IMR-90 (cell line): ENCODE measurements at regions not wholly inside any gene's neighbourhood (a gene's known extent, or its start where the extent isn't known, plus 50 kb on each side); places are given as distances from the start of the nearest gene placed in this dataset.

Experiments used
- ATAC-seq: fragments of 200-7000 bp; cut with Tn5 transposase; 2 replicates; pipeline ENCODE4 v1.9.1; 2020; ENCODE audit warnings: low read depth, mild to moderate bottlenecking, moderate library complexity
- BruUV-seq: library from RNA; stranded (reverse); fragments of 400-500 nt; replicated peaks from 2 replicates; lab custom pipeline; 2021; lab: Mats Ljungman, UMichigan
- CTCF ChIA-PET: fragments of 300-600 bp; formaldehyde crosslinking; extraction: SDS; loops from one replicate; lab custom pipeline; 2021; ENCODE audit warnings: antibody characterized with exemption; lab: Yijun Ruan, JAX
- POLR2A ChIA-PET: fragments of 300-600 bp; sonication (Branson Sonifier 250); formaldehyde crosslinking; loops from one replicate; lab custom pipeline; 2022; ENCODE audit warnings: antibody characterized with exemption; ENCODE audit not compliant: unreplicated experiment; lab: Charles Lee
- DNase-seq: peaks from one replicate; pipeline ENCODE4 v3.0.0; 2013
- H2AFZ ChIP-seq: replicated peaks from 2 replicates; pipeline ENCODE3; 2013; ENCODE audit warnings: low read length, mild to moderate bottlenecking; ENCODE audit not compliant: poor library complexity
- H2AK5ac ChIP-seq: 2 replicates; pipeline ENCODE4 v1.6.1; 2013; ENCODE audit warnings: low read depth, low read length, inconsistent platforms
- H2AK9ac ChIP-seq: replicated peaks from 2 replicates; pipeline ENCODE3; 2013; ENCODE audit warnings: mild to moderate bottlenecking, low read depth, low read length, moderate library complexity; ENCODE audit not compliant: poor library complexity
- H2BK120ac ChIP-seq: 2 replicates; pipeline ENCODE4 v1.6.1; 2013; ENCODE audit warnings: low read depth, low read length, inconsistent platforms
- H2BK15ac ChIP-seq: 3 replicates; pipeline ENCODE4 v1.6.1; 2013; ENCODE audit warnings: low read depth, low read length, inconsistent platforms
- H2BK20ac ChIP-seq: 2 replicates; pipeline ENCODE4 v1.6.1; 2013; ENCODE audit warnings: low read depth, mild to moderate bottlenecking, inconsistent platforms, low read length, moderate library complexity
- H2BK5ac ChIP-seq: 2 replicates; pipeline ENCODE4 v1.6.1; 2013; ENCODE audit warnings: mild to moderate bottlenecking, low read depth, low read length, inconsistent platforms; ENCODE audit not compliant: poor library complexity, severe bottlenecking
- H3K14ac ChIP-seq: replicated peaks from 2 replicates; pipeline ENCODE4 v1.6.1; 2013; ENCODE audit warnings: low read depth, low read length, inconsistent platforms
- H3K18ac ChIP-seq: 2 replicates; pipeline ENCODE4 v1.6.1; 2013; ENCODE audit warnings: low read depth, low read length, control low read depth
- H3K23ac ChIP-seq: 2 replicates; pipeline ENCODE4 v1.6.1; 2013; ENCODE audit warnings: low read depth, low read length, inconsistent platforms
- H3K27ac ChIP-seq: 2 replicates; pipeline ENCODE4 v1.5.1; 2013; ENCODE audit warnings: mild to moderate bottlenecking, control low read depth, low read length; ENCODE audit not compliant: insufficient read depth
- H3K27me3 ChIP-seq: 2 replicates; pipeline ENCODE4 v1.6.1; 2013; ENCODE audit warnings: low read length; ENCODE audit not compliant: control insufficient read depth, insufficient read depth
- H3K36me3 ChIP-seq: 2 replicates; pipeline ENCODE4 v1.6.1; 2013; ENCODE audit warnings: low read length, mixed read lengths; ENCODE audit not compliant: control insufficient read depth, insufficient read depth
- H3K4ac ChIP-seq: 2 replicates; pipeline ENCODE4 v1.6.1; 2013; ENCODE audit warnings: low read depth, low read length, inconsistent platforms
- H3K4me1 ChIP-seq: 2 replicates; pipeline ENCODE4 v1.6.1; 2013; ENCODE audit warnings: low read length, mixed read lengths; ENCODE audit not compliant: control insufficient read depth, insufficient read depth
- H3K4me2 ChIP-seq: 2 replicates; pipeline ENCODE4 v1.6.1; 2013; ENCODE audit warnings: low read depth, mild to moderate bottlenecking, control low read depth, low read length, moderate library complexity
- H3K4me3 ChIP-seq: 2 replicates; pipeline ENCODE4 v1.5.1; 2013; ENCODE audit warnings: low read depth, mild to moderate bottlenecking, control low read depth, low read length, moderate library complexity; ENCODE audit not compliant: insufficient read depth
- H3K56ac ChIP-seq: 2 replicates; pipeline ENCODE4 v1.6.1; 2013; ENCODE audit warnings: low read length, inconsistent platforms; ENCODE audit not compliant: insufficient read depth; ENCODE audit errors: extremely low read depth
- H3K79me1 ChIP-seq, 2 experiments: 2 replicates each; pipeline ENCODE4 v1.6.1; 2013; ENCODE audit warnings: low read length in 2 of 2, inconsistent platforms in 1 of 2, low read depth in 1 of 2
- H3K9ac ChIP-seq: 2 replicates; pipeline ENCODE4 v1.6.1; 2013; ENCODE audit warnings: low read depth, low read length, control low read depth
- H3K9me1 ChIP-seq: 2 replicates; pipeline ENCODE4 v1.6.1; 2013; ENCODE audit warnings: low read length, inconsistent platforms; ENCODE audit not compliant: insufficient read depth
- H3K9me3 ChIP-seq: 2 replicates; pipeline ENCODE4 v1.6.1; 2013; ENCODE audit warnings: low read length; ENCODE audit not compliant: control insufficient read depth, insufficient read depth
- H4K20me1 ChIP-seq: 2 replicates; pipeline ENCODE4 v1.6.1; 2013; ENCODE audit warnings: low read length, inconsistent platforms; ENCODE audit not compliant: insufficient read depth
- H4K5ac ChIP-seq: 2 replicates; pipeline ENCODE4 v1.6.1; 2013; ENCODE audit warnings: mild to moderate bottlenecking, low read depth, low read length, control low read depth
- H4K8ac ChIP-seq, 2 experiments: 2 replicates each; pipeline ENCODE4 v1.6.1; 2013; ENCODE audit warnings: low read depth in 2 of 2, low read length in 2 of 2, control low read depth in 1 of 2, inconsistent platforms in 1 of 2
- H4K91ac ChIP-seq: 2 replicates; pipeline ENCODE4 v1.6.1; 2013; ENCODE audit warnings: low read depth, low read length, inconsistent platforms; ENCODE audit not compliant: insufficient read depth
- BHLHE40 ChIP-seq: fragments of 150-350 bp; IDR thresholded peaks from 2 replicates; pipeline ENCODE4 v1.6.1; 2016; ENCODE audit warnings: mild to moderate bottlenecking, low read depth, low read length
- CHD1 ChIP-seq: IDR thresholded peaks from 2 replicates; pipeline ENCODE4 v1.6.1; 2012; ENCODE audit warnings: low read depth, low read length, improper control_type of control experiment
- CTCF ChIP-seq: conservative IDR thresholded peaks from 2 replicates; pipeline ENCODE4 v1.5.1; 2012; ENCODE audit warnings: mild to moderate bottlenecking, low read depth, low read length, improper control_type of control experiment
- ELK1 ChIP-seq: fragments of 150-350 bp; IDR thresholded peaks from 2 replicates; pipeline ENCODE4 v1.6.1; 2016; ENCODE audit warnings: low read depth, mild to moderate bottlenecking, low read length, moderate library complexity, borderline replicate concordance
- FOS ChIP-seq: fragments of 150-350 bp; IDR thresholded peaks from 2 replicates; pipeline ENCODE4 v1.6.1; 2016; ENCODE audit warnings: low read depth, low read length
- MAFK ChIP-seq: IDR thresholded peaks from 2 replicates; pipeline ENCODE4 v1.6.1; 2012; ENCODE audit warnings: low read depth, low read length, improper control_type of control experiment
- MAZ ChIP-seq: IDR thresholded peaks from 2 replicates; pipeline ENCODE4 v1.6.1; 2012; ENCODE audit warnings: low read depth, mild to moderate bottlenecking, low read length, improper control_type of control experiment, moderate library complexity, borderline replicate concordance
- NFE2L2 ChIP-seq: fragments of 150-350 bp; IDR thresholded peaks from 2 replicates; pipeline ENCODE4 v1.6.1; 2016; ENCODE audit warnings: low read depth, mild to moderate bottlenecking, low read length
- RAD21 ChIP-seq: IDR thresholded peaks from 2 replicates; pipeline ENCODE4 v1.6.1; 2012; ENCODE audit warnings: low read length, improper control_type of control experiment
- RFX5 ChIP-seq: IDR thresholded peaks from 2 replicates; pipeline ENCODE4 v1.8.0; 2012; ENCODE audit warnings: low read depth, mild to moderate bottlenecking, low read length, moderate library complexity
- SMC3 ChIP-seq: fragments of 150-350 bp; IDR thresholded peaks from 2 replicates; pipeline ENCODE4 v1.6.1; 2016; ENCODE audit warnings: low read depth, mild to moderate bottlenecking, antibody characterized with exemption, low read length, moderate library complexity
- USF2 ChIP-seq: fragments of 150-350 bp; IDR thresholded peaks from 2 replicates; pipeline ENCODE4 v1.6.1; 2017; ENCODE audit warnings: mild to moderate bottlenecking, antibody characterized with exemption, low read length, low read depth
- WGBS, 2 experiments: methylation state at CpG; one replicate each; pipeline versions ENCODE4 v1.1.5 to v1.1.7; 2013; ENCODE audit warnings: missing lambda C conversion rate in 2 of 2; ENCODE audit not compliant: insufficient read length in 1 of 2; ENCODE audit errors: extremely low coverage in 2 of 2; 5-methylcytosine and 5-hydroxymethylcytosine counted together
- dilution Hi-C: fragments of 300-500 bp; cut with HindIII; formaldehyde crosslinking; loops from one replicate; pipeline ENCODE4 v1.14.3; 2018; ENCODE audit warnings: low sequenced_read_pairs; ENCODE audit not compliant: unreplicated experiment
- in situ Hi-C: fragments of 300-500 bp; cut with MboI; formaldehyde crosslinking; loops from 3 replicates; pipeline ENCODE4 v1.14.3; 2019; ENCODE audit warnings: low sequenced_read_pairs, inconsistent platforms, mixed read lengths
- intact Hi-C: fragments of 100-400 bp; cut with micrococcal nuclease; formaldehyde crosslinking; loops from 2 replicates; pipeline ENCODE4 v1.10.0; 2022

GRCh38 chr2:7658486-7658885, 741.3 kb downstream of the RNF144A start:
- Histone ChIP-seq H4K8ac (no peak overlapping the region), H3K4me2 (no peak overlapping the region), H3K4ac (no peak overlapping the region), H4K91ac (no peak overlapping the region), H4K20me1 (no peaks in the 10 kb centered on the region), H2BK20ac (no peak overlapping the region), H3K36me3 (no peaks in the 10 kb centered on the region), H3K27ac (no peak overlapping the region), H2BK120ac (no peak overlapping the region), H3K18ac (no peak overlapping the region), H2AK9ac (no peak overlapping the region), H3K27me3 (no peaks in the 10 kb centered on the region), H3K56ac (no peak overlapping the region), H2AFZ (no peak overlapping the region), H4K5ac (no peak overlapping the region), H3K14ac (no peak overlapping the region), H3K4me1 (no peaks in the 10 kb centered on the region), H3K9ac (no peak overlapping the region), H3K23ac (no peak overlapping the region), H3K79me1 (no peaks in the 10 kb centered on the region), H2AK5ac (no peak overlapping the region), H3K4me3 (no peak overlapping the region), H2BK15ac (no peak overlapping the region), H3K9me1 (no peaks in the 10 kb centered on the region), H2BK5ac (no peak overlapping the region), H3K9me3 (peaks cover 2% of the 10 kb centered on the region; the same call in 1 of the 2 replicates)
- in situ Hi-C loops (no loop called here), dilution Hi-C loops (no loop called here), intact Hi-C loops (no loop called here)
- DNase-seq, result no peak
- ATAC-seq, result no peak
- ChIA-PET POLR2A (no interaction called here), CTCF (interaction anchor here (0.6 kb wide), 1 partner anchor 128 kb away, joined by 3 read pairs; no protein-coding TSS in a partner anchor)
- WGBS, 2 experiments, result no CpG with 5 or more reads among the region's 12 CpGs
- no TSS peak for BruUV-seq
- TF ChIP-seq RFX5 (no peak), ELK1 (no peak), NFE2L2 (no peak), MAFK (no peak), CHD1 (no peak), MAZ (no peak), USF2 (no peak), CTCF (no peak), SMC3 (no peak), BHLHE40 (no peak), FOS (no peak), RAD21 (no peak)
